Body of pancreas (tissue), 4 donors: ENCODE measurements at regions not wholly inside any gene's neighbourhood (a gene's known extent, or its start where the extent isn't known, plus 50 kb on each side); places are given as distances from the start of the nearest gene placed in this dataset.

ENCODE experiments used
- ATAC-seq: fragments of 150-250 bp; one replicate; pipeline ENCODE4 v1.9.1; 2016
- DNase-seq, 4 donors: peaks; one replicate each; pipeline ENCODE4 v3.0.0-alpha.2; 2019
- H3K27ac ChIP-seq, 4 donors: fragments of 200-600 bp; sonication (generic); 1 replicate in 3 of 4; 2 replicates in 1 of 4; pipeline versions ENCODE4 v1.5.1 to v1.6.1; 2016 to 2019; ENCODE audit warnings: mild to moderate bottlenecking in 1 of 4, mixed read lengths in 1 of 4, moderate library complexity in 1 of 4
- H3K27me3 ChIP-seq, 2 donors: fragments of 200-600 bp; sonication (generic); one replicate each; pipeline ENCODE4 v1.6.0; 2016; ENCODE audit warnings: mild to moderate bottlenecking in 1 of 2
- H3K36me3 ChIP-seq, 2 donors: fragments of 200-600 bp; sonication (generic); replicated peaks in 1 of 2; 2 replicates each; pipeline ENCODE4 v1.5.1; 2016; ENCODE audit warnings: low read depth in 2 of 2; ENCODE audit not compliant: insufficient read depth in 1 of 2
- H3K4me1 ChIP-seq: fragments of 200-600 bp; sonication (generic); one replicate; pipeline ENCODE4 v1.6.0; 2016
- H3K4me3 ChIP-seq, 2 donors: fragments of 200-600 bp; sonication (generic); 1 replicate in 1 of 2; 2 replicates in 1 of 2; pipeline ENCODE4 v1.5.1; 2016 to 2019
- H3K9me3 ChIP-seq, 3 donors: fragments of 200-600 bp; sonication (generic); 1 replicate in 2 of 3; 2 replicates in 1 of 3; pipeline ENCODE4 v1.5.1; 2016
- CTCF ChIP-seq, 7 experiments: fragments of 450-650 bp in 4 of 7; fragments of 200-600 bp in 3 of 7; sonication (generic) in 3 of 7; IDR thresholded peaks; one replicate each; pipeline ENCODE4 v1.5.1; 2016 to 2019; ENCODE audit warnings: antibody characterized with exemption in 7 of 7
- POLR2A ChIP-seq, 3 donors: fragments of 450-650 bp; IDR thresholded peaks; one replicate each; pipeline ENCODE4 v1.6.1; 2016; ENCODE audit warnings: antibody characterized with exemption in 3 of 3, mild to moderate bottlenecking in 2 of 3
- WGBS, 2 donors: methylation state at CpG; one replicate each; pipeline ENCODE4 v1.1.5; 2017; 5-methylcytosine and 5-hydroxymethylcytosine counted together
- intact Hi-C: fragments of 100-400 bp; cut with DNase I; formaldehyde crosslinking; loops from one replicate; pipeline ENCODE4 v1.15.1; 2023

GRCh38 chr14:34243401-34243800, 218.6 kb downstream of the SPTSSA start:
- 60 to 62% methylated on average over 2 of the region's 2 CpGs for WGBS, 2 donors
- no peaks in the 10 kb centered on the region for H3K4me1 ChIP-seq
- no peaks in the 10 kb centered on the region for H3K9me3 ChIP-seq
- H3K27me3 ChIP-seq = no peaks in the 10 kb centered on the region
- no peaks in the 10 kb centered on the region for H3K36me3 ChIP-seq
- DNase-seq (no peak), ATAC-seq (no peak)
- intact Hi-C loops = no loop called here
- TF ChIP-seq CTCF (IDR thresholded peaks at IDR 0.05) (no peak), POLR2A (IDR thresholded peaks at IDR 0.05) (no peak)
- H3K4me3 ChIP-seq = no peak overlapping the region
- H3K27ac ChIP-seq = no peak overlapping the region

DNA sequence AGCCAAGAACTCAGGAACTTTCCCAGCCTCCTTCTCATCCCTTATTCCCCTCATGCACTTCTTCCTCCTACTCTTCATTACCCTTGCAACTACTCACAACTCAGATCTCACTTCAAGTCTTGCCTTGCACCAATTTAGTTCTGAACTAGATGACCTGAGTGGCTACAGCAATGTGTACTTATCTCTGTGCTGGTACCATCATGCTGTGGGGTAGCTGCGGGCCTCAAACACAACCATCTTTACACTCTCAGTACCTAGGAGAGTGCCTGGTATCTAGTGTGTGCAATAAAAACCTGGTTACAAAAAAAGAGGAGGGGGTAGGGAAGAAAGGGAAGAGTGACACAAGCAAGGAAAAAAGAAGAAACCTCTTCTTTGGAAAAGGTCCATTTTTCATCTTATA, 219.0 kb downstream of the SPTSSA start:
- Histone ChIP-seq H3K4me1 (no peaks in the 10 kb centered on the region), H3K9me3 (no peaks in the 10 kb centered on the region), H3K27ac (no peak overlapping the region), H3K36me3 (no peaks in the 10 kb centered on the region), H3K27me3 (no peaks in the 10 kb centered on the region), H3K4me3 (no peak overlapping the region)
- intact Hi-C loops = no loop called here
- 69 to 70% methylated on average over 1 of the region's 1 CpG for WGBS, 2 donors
- DNase-seq = no peak
- no peak for ATAC-seq
- TF ChIP-seq CTCF (IDR thresholded peaks at IDR 0.05) = no peak
- TF ChIP-seq POLR2A (IDR thresholded peaks at IDR 0.05) = no peak

GRCh38 chr14:34241185-34241711, 220.8 kb downstream of the SPTSSA start:
- TF ChIP-seq POLR2A (IDR thresholded peaks at IDR 0.05) (no peak), CTCF (IDR thresholded peaks at IDR 0.05) (no peak)
- H3K4me3 ChIP-seq = no peak overlapping the region
- intact Hi-C loops = no loop called here
- H3K27ac ChIP-seq = no peak overlapping the region
- H3K9me3 ChIP-seq = no peaks in the 10 kb centered on the region
- H3K27me3 ChIP-seq = no peaks in the 10 kb centered on the region
- DNase-seq = no peak
- H3K36me3 ChIP-seq = no peaks in the 10 kb centered on the region
- no peaks in the 10 kb centered on the region for H3K4me1 ChIP-seq
- no peak for ATAC-seq
- 58 to 71% methylated on average over 3 of the region's 3 CpGs for WGBS, 2 donors

DNA sequence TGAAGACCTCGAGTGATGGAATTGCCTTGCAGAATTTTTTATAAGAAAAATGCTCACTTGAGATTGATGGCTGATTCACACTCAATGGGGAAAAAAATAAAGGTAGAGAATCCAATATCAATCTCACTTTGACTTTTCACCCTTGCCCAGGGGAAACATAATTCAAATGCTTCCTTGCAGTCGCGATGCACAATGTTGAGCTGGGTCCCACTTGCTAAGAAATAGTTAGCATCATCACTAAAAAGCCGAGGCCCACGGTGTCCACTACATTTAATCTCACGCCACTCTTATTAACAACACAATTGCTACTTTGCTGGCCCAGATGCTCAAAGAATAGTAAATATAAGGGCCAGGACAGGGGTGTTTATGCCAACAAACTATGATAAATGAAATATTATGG, 223.4 kb downstream of the SPTSSA start:
- WGBS, 2 donors = 89 to 91% methylated on average over 6 of the region's 6 CpGs
- DNase-seq = no peak
- ATAC-seq = no peak
- Histone ChIP-seq H3K27me3 (no peaks in the 10 kb centered on the region), H3K36me3 (no peaks in the 10 kb centered on the region), H3K4me3 (no peak overlapping the region), H3K9me3 (no peaks in the 10 kb centered on the region), H3K4me1 (no peaks in the 10 kb centered on the region), H3K27ac (no peak overlapping the region)
- no peak for TF ChIP-seq POLR2A (IDR thresholded peaks at IDR 0.05)
- TF ChIP-seq CTCF (IDR thresholded peaks at IDR 0.05) = no peak
- intact Hi-C loops = loop anchor here (10.0 kb wide), 1 partner anchor 394 kb away; no protein-coding TSS in a partner anchor

DNA sequence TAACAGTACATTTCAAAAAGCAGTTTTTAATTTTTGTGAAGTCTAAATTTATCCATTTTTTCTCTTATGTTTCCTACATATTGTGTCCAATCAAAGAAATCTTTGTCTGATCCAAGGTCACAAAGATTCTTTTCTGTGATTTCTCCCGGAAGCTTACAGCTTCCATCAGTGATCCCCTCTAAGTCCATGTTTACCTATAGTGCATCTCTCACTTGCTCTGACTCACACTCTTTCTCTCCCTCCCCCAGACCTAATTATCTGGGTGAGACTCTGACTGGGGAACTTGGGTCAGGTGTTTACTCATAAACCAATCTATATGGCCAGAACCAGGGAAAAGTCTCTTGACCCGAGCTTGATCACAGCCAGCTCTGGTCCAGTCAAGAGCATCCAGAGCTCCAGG, 224.4 kb downstream of the SPTSSA start:
- ATAC-seq (no peak), DNase-seq (no peak)
- Histone ChIP-seq H3K9me3 (no peaks in the 10 kb centered on the region), H3K4me1 (no peaks in the 10 kb centered on the region), H3K27ac (no peak overlapping the region), H3K27me3 (no peaks in the 10 kb centered on the region), H3K4me3 (no peak overlapping the region), H3K36me3 (no peaks in the 10 kb centered on the region)
- intact Hi-C loops = loop anchor here (10.0 kb wide), 1 partner anchor 393 kb away; no protein-coding TSS in a partner anchor
- 69 to 70% methylated on average over 2 of the region's 2 CpGs for WGBS, 2 donors
- TF ChIP-seq POLR2A (IDR thresholded peaks at IDR 0.05) = no peak
- TF ChIP-seq CTCF (IDR thresholded peaks at IDR 0.05) = no peak
